ENCODE measurements at regions not wholly inside any gene's neighbourhood (a gene's known extent, or its start where the extent isn't known, plus 50 kb on each side); places are given as distances from the start of the nearest gene placed in this dataset.
A peak's percentile ranks its signal among the peaks of the same experiment; 100 is the strongest.

GRCh38 chr1:229131243-229132105 lies 139.4 kb upstream of the RAB4A start:
- Histone ChIP-seq H3K9me3 (replicated peaks in 1 of 2; ENCODE audit: control insufficient read depth in 1 of 2, insufficient read depth in 1 of 2, low read length in 2 of 2) (peaks cover 9 to 18% of the 10 kb centered on the region in 2 donors), H3K4me3 (replicated peaks in 1 of 3; ENCODE audit: low read depth in 2 of 3, low read length in 3 of 3) (no peak overlapping the region), H3K4me1 (ENCODE audit: control insufficient read depth in 1 of 2, insufficient read depth in 2 of 2, low read length in 2 of 2) (peaks cover 78 to 81% of the 10 kb centered on the region in 2 donors), H3K4me2 (replicated peaks; ENCODE audit: extremely low read depth, low read length, poor library complexity, severe bottlenecking) (no peak overlapping the region), H3K27me3 (ENCODE audit: control insufficient read depth in 2 of 2, insufficient read depth in 2 of 2, low read length in 2 of 2) (no peaks in the 10 kb centered on the region), H3K79me2 (ENCODE audit: insufficient read depth, low read length) (no peaks in the 10 kb centered on the region), H3K36me3 (replicated peaks in 1 of 2; ENCODE audit: control insufficient read depth in 1 of 2, insufficient read depth in 2 of 2, low read length in 2 of 2) (no peaks in the 10 kb centered on the region), H3K9ac (ENCODE audit: insufficient read depth, low read length, poor library complexity, severe bottlenecking) (no peak overlapping the region), H2AFZ (ENCODE audit: insufficient read depth, low read depth, low read length, poor library complexity, severe bottlenecking) (no peak overlapping the region), H3K27ac (ENCODE audit: low read depth in 1 of 2, low read length in 2 of 2) (no peak overlapping the region), H4K20me1 (ENCODE audit: insufficient read depth, low read length) (no peaks in the 10 kb centered on the region)
- no peak for DNase-seq
- H3K9me3 Mint-ChIP-seq = peaks cover 14 to 29% (median 26%) of the 10 kb centered on the region in 7 donors
- TF ChIP-seq, protein P1, sequence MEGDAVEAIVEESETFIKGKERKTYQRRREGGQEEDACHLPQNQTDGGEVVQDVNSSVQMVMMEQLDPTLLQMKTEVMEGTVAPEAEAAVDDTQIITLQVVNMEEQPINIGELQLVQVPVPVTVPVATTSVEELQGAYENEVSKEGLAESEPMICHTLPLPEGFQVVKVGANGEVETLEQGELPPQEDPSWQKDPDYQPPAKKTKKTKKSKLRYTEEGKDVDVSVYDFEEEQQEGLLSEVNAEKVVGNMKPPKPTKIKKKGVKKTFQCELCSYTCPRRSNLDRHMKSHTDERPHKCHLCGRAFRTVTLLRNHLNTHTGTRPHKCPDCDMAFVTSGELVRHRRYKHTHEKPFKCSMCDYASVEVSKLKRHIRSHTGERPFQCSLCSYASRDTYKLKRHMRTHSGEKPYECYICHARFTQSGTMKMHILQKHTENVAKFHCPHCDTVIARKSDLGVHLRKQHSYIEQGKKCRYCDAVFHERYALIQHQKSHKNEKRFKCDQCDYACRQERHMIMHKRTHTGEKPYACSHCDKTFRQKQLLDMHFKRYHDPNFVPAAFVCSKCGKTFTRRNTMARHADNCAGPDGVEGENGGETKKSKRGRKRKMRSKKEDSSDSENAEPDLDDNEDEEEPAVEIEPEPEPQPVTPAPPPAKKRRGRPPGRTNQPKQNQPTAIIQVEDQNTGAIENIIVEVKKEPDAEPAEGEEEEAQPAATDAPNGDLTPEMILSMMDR (IDR thresholded peaks at IDR 0.05) = no peak
- peaks cover 11 to 15% of the 10 kb centered on the region in 2 donors for H3K36me3 Mint-ChIP-seq
- H3K27me3 Mint-ChIP-seq (ENCODE audit: low read depth in 3 of 3) = peaks cover 0 to 12% (median 3%) of the 10 kb centered on the region in 3 donors
- intact Hi-C loops (cut with micrococcal nuclease) = loop anchor here in 1 of 2 donors (5.0 kb wide), 2 partner anchors 61 to 64 kb away; no protein-coding TSS in a partner anchor
- H3K27ac Mint-ChIP-seq = peak overlapping the region in 5 of 7 donors; percentile 19 to 84 (median 61)
- WGBS (ENCODE audit: insufficient coverage) = no CpG with 5 or more reads among the region's 1 CpG
- H3K4me3 Mint-ChIP-seq = no peak overlapping the region
- H3K4me1 Mint-ChIP-seq = peaks cover 75% of the 10 kb centered on the region

DNA sequence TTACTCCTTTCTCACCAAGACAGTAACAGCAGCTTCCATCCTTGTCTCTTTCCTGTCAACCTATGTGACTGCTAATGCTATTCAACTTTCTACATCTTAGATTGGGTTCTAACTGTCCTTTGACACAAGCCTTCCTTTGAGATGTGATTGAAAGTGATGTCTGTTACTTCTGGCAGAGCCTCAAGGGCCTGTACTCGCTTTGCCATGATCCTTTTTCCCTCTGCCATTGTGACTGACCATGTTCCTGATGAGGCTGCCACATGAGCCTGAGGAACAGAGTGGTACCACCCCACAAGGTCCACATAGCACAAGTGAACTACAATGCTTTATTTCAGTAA lies 138.8 kb upstream of the RAB4A start:
- Mint-ChIP-seq H3K4me3 (no peak overlapping the region), H3K27ac (peak overlapping the region in 2 of 7 donors; percentile 26 to 49), H3K4me1 (peaks cover 77% of the 10 kb centered on the region), H3K27me3 (ENCODE audit: low read depth in 3 of 3) (peaks cover 0 to 12% (median 3%) of the 10 kb centered on the region in 3 donors), H3K36me3 (peaks cover 11 to 15% of the 10 kb centered on the region in 2 donors), H3K9me3 (peaks cover 14 to 29% (median 26%) of the 10 kb centered on the region in 7 donors)
- Histone ChIP-seq H3K4me2 (replicated peaks; ENCODE audit: extremely low read depth, low read length, poor library complexity, severe bottlenecking) (no peak overlapping the region), H3K4me3 (replicated peaks in 1 of 3; ENCODE audit: low read depth in 2 of 3, low read length in 3 of 3) (no peak overlapping the region), H3K9ac (ENCODE audit: insufficient read depth, low read length, poor library complexity, severe bottlenecking) (no peak overlapping the region), H4K20me1 (ENCODE audit: insufficient read depth, low read length) (no peaks in the 10 kb centered on the region), H2AFZ (ENCODE audit: insufficient read depth, low read depth, low read length, poor library complexity, severe bottlenecking) (no peak overlapping the region), H3K79me2 (ENCODE audit: insufficient read depth, low read length) (no peaks in the 10 kb centered on the region), H3K9me3 (replicated peaks in 1 of 2; ENCODE audit: control insufficient read depth in 1 of 2, insufficient read depth in 1 of 2, low read length in 2 of 2) (peaks cover 9 to 18% of the 10 kb centered on the region in 2 donors), H3K27me3 (ENCODE audit: control insufficient read depth in 2 of 2, insufficient read depth in 2 of 2, low read length in 2 of 2) (no peaks in the 10 kb centered on the region), H3K36me3 (replicated peaks in 1 of 2; ENCODE audit: control insufficient read depth in 1 of 2, insufficient read depth in 2 of 2, low read length in 2 of 2) (no peaks in the 10 kb centered on the region), H3K4me1 (ENCODE audit: control insufficient read depth in 1 of 2, insufficient read depth in 2 of 2, low read length in 2 of 2) (peaks cover 82 to 86% of the 10 kb centered on the region in 2 donors), H3K27ac (ENCODE audit: low read depth in 1 of 2, low read length in 2 of 2) (no peak overlapping the region)
- 100% methylated on average over 1 of the region's 1 CpG for WGBS (ENCODE audit: insufficient coverage)
- DNase-seq = no peak
- intact Hi-C loops (cut with micrococcal nuclease) = loop anchor here in 1 of 2 donors (5.0 kb wide), 2 partner anchors 60 to 65 kb away; no protein-coding TSS in a partner anchor
- TF ChIP-seq, protein P1 (IDR thresholded peaks at IDR 0.05) = no peak

All from CD14-positive monocyte (primary cell).